GM12892 (cell line): ENCODE measurements at regions not wholly inside any gene's neighbourhood (a gene's known extent, or its start where the extent isn't known, plus 50 kb on each side); places are given as distances from the start of the nearest gene placed in this dataset.
"Not testable (repeated sequence)": the region's sequence is repeated elsewhere in the genome, so short reads cannot be mapped to it uniquely, and the experiment has no call there.

Experiments used
- DNase-seq: peaks from one replicate; pipeline ENCODE4 v3.0.0; 2011; ENCODE audit not compliant: insufficient read length
- FAIRE-seq: peaks from 2 replicates; lab custom pipeline; 2011; peaks lifted over from hg19 to GRCh38; lab: Jason Lieb, UNC
- POLR2A ChIP-seq: IDR thresholded peaks from 2 replicates; pipeline ENCODE4 v1.6.1; 2011; ENCODE audit warnings: low read depth, low read length, control low read depth
- POLR2AphosphoS5 ChIP-seq: IDR thresholded peaks from 2 replicates; pipeline ENCODE4 v1.6.1; 2011; ENCODE audit warnings: low read depth, low read length, control low read depth
- TAF1 ChIP-seq: IDR thresholded peaks from 2 replicates; pipeline ENCODE4 v1.6.1; 2011; ENCODE audit warnings: low read depth, mild to moderate bottlenecking, control low read depth, low read length, borderline replicate concordance

DNA sequence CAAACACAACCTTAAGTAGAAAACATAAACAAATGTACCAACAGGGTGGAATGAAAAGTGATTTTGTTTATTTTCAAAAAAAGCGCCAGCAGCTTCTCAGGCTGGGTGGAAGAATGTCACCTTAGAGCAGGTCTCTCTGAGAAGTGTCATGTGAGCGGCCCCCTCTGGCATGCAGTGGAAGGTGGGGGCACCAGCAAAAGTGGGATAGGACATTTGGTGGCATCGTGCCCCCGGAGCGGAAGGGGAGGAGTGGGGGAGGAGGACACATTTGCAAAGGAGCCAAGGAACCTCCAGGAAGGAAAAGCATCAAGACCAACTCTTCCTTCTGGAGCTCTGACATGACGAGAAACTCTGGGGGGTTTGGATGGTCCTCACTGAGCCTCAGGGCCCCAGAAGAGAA is 635.3 kb downstream of the UQCRFS1 start:
- DNase-seq: no peak
- no peak for TF ChIP-seq POLR2A
- FAIRE-seq: no peak

DNA sequence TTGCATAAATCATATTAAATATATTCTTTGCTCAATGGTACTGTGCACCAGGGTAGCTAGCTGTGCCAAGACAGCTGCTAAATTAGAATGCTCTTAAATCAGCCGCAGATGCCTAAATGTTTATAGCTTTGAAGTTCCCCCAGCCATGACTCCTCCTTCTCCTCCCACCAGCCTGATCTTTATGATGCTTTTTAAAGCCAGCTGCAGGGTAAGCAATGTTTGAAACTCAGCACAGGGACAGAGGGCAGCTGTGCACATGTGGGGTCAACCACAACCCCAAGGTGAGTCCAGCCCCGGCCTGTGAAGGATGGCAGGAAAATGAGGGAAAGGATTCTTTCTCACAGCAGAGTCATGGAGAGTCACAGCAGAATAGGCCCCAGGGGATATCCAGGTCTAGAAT is 635.7 kb downstream of the UQCRFS1 start:
- DNase-seq: no peak
- FAIRE-seq: no peak
- TF ChIP-seq TAF1 (no peak), POLR2A (no peak), POLR2AphosphoS5 (no peak)

DNA sequence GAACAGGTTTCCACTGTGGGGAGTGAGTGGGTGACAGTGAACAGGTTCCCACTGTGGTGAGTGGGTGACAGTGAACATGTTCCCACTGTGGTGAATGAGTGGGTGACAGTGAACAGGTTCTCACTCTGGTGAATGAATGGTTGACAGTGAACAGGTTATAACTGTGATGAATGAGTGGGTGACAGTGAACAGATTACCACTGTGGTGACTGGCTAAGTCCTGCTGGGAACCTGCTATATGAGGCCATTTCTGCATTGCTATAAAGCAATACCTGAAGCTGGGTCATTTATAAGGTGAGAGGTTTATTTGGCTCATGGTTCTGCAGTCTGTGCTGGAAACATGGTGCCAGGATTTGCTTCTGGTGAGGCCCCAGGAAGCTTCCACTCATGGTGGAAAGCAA is 637.1 kb downstream of the UQCRFS1 start:
- no peak for DNase-seq
- TF ChIP-seq POLR2AphosphoS5: no peak
- TF ChIP-seq TAF1: no peak
- no peak for TF ChIP-seq POLR2A
- FAIRE-seq: no peak

DNA sequence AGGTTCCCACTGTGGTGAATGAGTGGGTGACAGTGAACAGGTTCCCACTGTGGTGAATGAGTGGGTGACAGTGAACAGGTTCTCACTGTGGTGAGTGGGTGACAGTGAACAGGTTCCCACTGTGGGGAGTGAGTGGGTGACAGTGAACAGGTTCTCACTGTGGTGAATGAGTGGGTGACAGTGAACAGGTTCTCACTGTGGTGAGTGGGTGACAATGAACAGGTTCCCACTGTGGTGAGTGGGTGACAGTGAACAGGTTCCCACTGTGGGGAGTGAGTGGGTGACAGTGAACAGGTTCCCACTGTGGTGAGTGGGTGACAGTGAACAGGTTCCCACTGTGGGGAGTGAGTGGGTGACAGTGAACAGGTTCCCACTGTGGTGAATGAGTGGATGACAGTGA is 637.6 kb downstream of the UQCRFS1 start:
- not testable (repeated sequence) for FAIRE-seq, DNase-seq

DNA sequence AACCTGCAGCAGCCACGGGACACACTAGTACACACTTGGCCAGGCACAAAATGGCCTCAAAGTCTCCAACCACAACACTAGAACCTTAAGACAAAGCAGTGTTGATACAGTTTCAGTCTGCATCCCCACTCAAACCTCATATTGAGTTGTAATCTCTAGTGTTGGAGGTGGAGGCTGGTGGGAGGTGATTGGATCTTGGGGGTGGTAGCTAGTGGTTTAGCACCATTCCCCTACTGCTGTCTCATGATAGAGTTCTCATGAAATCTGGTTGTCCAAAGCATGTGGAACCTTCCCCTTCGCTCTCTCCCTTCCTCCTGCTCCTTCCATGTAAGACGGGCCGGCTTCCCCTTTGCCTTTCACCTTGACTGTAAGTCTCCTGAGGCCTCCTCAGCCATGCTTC is 638.7 kb downstream of the UQCRFS1 start:
- DNase-seq: no peak
- FAIRE-seq: no peak
- TF ChIP-seq TAF1: no peak

DNA sequence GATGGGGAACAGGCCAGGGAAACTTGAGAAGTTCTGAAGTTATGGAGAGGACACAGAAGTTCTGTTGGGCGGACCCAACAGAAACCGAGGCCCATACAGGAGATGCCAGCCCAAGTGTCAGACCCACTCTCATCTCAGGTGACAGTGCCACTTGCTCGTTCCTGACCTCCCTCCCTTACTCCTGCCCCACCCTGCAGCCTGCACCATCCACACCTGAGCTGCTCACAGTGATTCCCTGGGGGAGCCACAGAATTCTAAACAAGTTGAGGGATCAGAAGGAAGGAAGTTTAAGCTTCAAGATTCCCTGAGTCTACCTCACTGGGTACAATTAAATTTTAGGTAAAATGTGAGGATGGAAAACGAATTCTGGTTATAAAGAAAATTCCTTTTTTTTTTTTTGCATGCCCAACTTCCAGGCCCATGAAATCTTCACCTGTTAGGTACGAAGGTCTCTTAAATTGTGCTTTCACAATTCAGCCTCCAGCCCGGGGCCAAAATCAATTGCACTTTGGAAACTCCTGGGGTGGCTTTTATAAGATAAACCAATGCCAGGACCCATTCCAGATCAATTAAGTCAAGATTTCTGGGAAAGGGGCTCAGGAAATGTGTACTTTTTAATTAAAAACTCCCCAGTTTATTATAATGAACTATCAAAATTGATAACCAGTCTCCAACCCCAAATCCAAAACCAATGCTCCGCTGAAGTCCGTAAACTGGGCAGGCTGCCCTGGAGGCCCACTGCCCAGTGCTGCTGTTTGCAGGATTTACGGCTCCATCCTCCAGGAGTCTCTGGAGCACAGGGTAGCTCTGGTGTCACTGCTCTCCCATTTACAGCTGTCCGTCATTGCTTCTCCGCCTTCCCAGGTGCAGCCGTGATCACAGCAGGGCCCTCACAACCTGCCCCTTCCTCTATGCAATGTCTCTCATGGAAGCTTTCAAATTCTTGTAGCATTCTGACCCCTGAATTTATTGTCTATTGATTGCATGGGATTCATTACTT is 643.5 kb downstream of the UQCRFS1 start:
- TF ChIP-seq POLR2AphosphoS5 (no peak), TAF1 (no peak), POLR2A (no peak)
- FAIRE-seq (no peak), DNase-seq (no peak)

DNA sequence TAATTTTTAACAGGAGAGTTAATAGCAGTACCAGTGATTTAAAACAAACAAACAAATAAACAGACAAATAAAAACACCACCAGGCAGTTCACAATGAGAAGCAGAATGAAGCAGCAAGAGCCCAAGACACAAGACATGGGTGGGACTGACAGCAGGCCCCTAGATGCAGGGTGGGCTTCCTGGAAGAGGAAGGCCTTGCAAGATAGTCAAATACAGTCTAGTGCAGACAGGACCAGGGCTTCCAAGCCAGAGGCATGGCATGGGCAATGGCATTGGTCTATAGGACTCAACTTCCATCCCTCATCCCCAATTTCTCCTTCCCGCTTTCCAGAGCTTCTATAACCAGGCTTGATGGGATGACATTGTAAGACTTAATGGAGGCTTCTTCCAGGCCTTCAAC is 645.1 kb downstream of the UQCRFS1 start:
- FAIRE-seq: no peak

DNA sequence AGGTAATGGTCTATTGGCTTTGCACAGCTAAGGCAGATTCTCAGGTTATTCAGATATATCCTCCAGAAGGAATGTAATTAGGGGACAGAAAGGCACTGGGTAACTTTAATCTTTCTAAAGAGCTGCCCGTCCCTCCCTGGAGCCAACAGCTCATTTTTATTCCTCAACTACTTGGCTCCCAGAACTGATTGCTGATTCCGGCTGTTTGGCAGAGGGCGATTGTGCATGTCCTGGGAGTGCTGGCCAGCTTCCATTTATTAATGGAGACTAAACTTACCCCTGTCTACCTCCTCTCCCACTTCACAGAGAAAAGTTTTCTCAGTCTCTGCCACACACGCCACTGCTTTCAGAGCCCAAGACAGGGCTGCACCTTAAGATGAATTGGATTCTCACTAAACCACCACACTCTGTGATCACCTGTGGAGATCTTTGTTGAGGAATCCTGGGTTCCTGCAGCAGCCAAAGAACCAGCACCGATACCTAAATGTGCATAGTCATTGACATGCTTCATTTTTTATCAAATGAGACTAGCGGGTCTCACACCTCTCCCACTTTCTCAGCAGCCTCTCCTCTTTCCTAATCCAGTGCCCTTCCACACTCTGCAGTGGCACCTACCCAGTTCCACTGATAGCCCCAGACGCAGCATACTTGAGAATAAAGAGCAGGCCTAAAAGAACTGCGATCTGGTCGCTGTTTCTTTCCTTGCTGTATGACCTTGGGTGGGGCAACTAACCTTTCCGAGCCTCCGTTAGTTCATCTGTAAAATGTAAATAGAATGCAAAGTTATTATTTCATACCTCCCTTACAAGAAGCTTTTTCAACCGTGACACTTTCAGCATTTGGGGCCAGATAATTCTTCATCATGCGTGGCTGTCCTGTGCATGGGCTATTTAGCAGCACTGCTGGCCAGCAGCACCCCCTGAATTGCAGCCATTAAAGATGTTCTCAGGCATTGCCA is 648.7 kb downstream of the UQCRFS1 start:
- no peak for FAIRE-seq
- DNase-seq: no peak
- TF ChIP-seq POLR2AphosphoS5 (no peak), TAF1 (no peak), POLR2A (no peak)

More for the DNA sequence above, 645.1 kb downstream of the UQCRFS1 start:
- no peak for DNase-seq
- TF ChIP-seq POLR2A: no peak
- no peak for TF ChIP-seq POLR2AphosphoS5
- TF ChIP-seq TAF1: no peak

DNA sequence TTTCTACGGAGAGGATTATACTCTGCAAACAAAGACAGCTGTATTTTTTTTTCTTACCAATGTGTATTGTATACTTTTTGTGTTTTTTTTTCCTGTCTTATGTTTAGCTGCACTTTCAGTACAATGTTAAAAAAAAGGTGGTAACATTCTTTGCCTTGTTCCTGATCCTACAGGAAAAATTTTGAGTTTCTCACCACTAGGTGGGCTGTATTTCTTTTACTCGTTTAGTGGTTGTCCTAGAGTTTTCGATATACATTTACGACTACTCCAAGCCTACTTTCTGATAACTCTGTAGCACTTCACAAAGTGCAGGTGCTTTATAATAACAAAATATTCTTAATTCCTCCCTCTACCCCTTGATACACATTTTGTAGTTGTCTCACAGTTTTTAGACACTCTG is 652.2 kb downstream of the UQCRFS1 start:
- FAIRE-seq (no peak), DNase-seq (no peak)
- TF ChIP-seq TAF1 (no peak), POLR2AphosphoS5 (no peak), POLR2A (no peak)

DNA sequence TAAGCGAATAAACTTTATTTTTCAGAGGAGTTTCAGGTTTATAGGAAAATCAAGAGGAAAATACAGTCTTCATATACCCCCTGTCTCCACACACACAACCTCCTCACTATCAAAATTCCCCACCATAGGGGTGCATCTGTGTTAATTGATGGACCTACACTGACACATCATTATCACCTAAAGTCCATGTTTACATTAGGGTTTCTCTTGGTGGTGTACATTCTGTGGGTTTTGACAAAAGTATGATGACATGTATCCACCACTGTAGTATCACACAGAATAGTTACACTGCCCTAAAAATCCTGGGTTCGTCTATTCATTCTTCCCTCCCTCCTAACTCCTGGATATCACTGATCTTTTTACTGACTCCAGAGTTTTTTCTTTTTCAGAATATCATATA is 654.2 kb downstream of the UQCRFS1 start:
- FAIRE-seq: no peak
- TF ChIP-seq POLR2AphosphoS5: no peak
- no peak for TF ChIP-seq POLR2A
- no peak for TF ChIP-seq TAF1
- DNase-seq: no peak

DNA sequence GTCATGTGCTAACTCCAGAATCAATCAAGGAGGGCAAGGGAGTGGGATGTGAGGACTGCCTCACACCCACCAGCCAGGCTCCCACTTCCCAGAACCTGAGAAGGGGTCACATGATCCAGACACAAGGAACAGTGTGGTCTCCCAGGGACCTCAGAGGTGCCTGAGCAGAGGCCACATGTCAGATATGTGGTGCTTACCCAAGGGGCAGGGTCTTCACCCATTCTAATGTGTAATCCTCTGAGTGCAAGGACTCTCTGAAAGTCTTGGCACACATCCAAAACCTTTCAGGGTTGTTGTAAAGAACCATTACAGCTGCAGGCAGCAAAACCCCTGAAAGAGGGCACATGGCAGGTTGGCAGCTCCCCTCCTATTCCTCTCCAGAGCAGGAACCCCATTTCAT is 656.6 kb downstream of the UQCRFS1 start:
- TF ChIP-seq POLR2A (no peak), TAF1 (no peak), POLR2AphosphoS5 (no peak)
- no peak for DNase-seq
- FAIRE-seq: no peak
